NCI-H510A treated with DMSO at 0.1 percent for 48 hours (cell line): ENCODE measurements at regions not wholly inside any gene's neighbourhood (a gene's known extent, or its start where the extent isn't known, plus 50 kb on each side); places are given as distances from the start of the nearest gene placed in this dataset.

Source experiments
- DNase-seq: peaks from one replicate; lab custom pipeline; 2025; lab: John Stamatoyannopoulos, UW

- DNase-seq = no peak
These were observed 317.7 kb downstream of the VPS13C start for GRCh38 chr15:61742591-61742990.

GRCh38 chr15:61736790-61737189 lies 323.5 kb downstream of the VPS13C start:
- no peak for DNase-seq

GRCh38 chr15:61731099-61731498 lies 329.1 kb downstream of the VPS13C start:
- no peak for DNase-seq

- no peak for DNase-seq
These were observed 330.6 kb downstream of the VPS13C start for GRCh38 chr15:61729646-61730045.

- DNase-seq = no peak
These were observed 334.1 kb downstream of the VPS13C start for GRCh38 chr15:61726166-61726565.

- no peak for DNase-seq
These were observed 335.0 kb downstream of the VPS13C start for GRCh38 chr15:61725251-61725650.

GRCh38 chr15:61724251-61724939 lies 335.9 kb downstream of the VPS13C start:
- DNase-seq = no peak

GRCh38 chr15:61721418-61721817 lies 338.8 kb downstream of the VPS13C start:
- no peak for DNase-seq

GRCh38 chr15:61720197-61720704 lies 340.0 kb downstream of the VPS13C start:
- no peak for DNase-seq

GRCh38 chr15:61715082-61715481 lies 345.2 kb downstream of the VPS13C start:
- DNase-seq = peak; percentile 58

- DNase-seq = no peak
These were observed 348.0 kb downstream of the VPS13C start for GRCh38 chr15:61712129-61712759.

- peak; percentile 19 for DNase-seq
These were observed 357.8 kb downstream of the VPS13C start for GRCh38 chr15:61702224-61703020.

GRCh38 chr15:61701455-61701854 lies 358.8 kb downstream of the VPS13C start:
- no peak for DNase-seq

GRCh38 chr15:61700803-61701202 lies 359.4 kb downstream of the VPS13C start:
- DNase-seq = peak; percentile 13

GRCh38 chr15:61697796-61698195 lies 362.5 kb downstream of the VPS13C start:
- DNase-seq = no peak

- DNase-seq = no peak
These were observed 371.2 kb downstream of the VPS13C start for GRCh38 chr15:61689067-61689466.

GRCh38 chr15:61687651-61688050 lies 372.6 kb downstream of the VPS13C start:
- no peak for DNase-seq

GRCh38 chr15:61687124-61687523 lies 373.1 kb downstream of the VPS13C start:
- DNase-seq = peak; percentile 30

- no peak for DNase-seq
These were observed 374.3 kb downstream of the VPS13C start for GRCh38 chr15:61685971-61686370.

GRCh38 chr15:61685534-61685933 lies 374.7 kb downstream of the VPS13C start:
- DNase-seq = no peak

GRCh38 chr15:61684749-61685467 lies 375.3 kb downstream of the VPS13C start:
- DNase-seq = no peak
